Choroid plexus epithelial cell (primary cell): ENCODE measurements at regions not wholly inside any gene's neighbourhood (a gene's known extent, or its start where the extent isn't known, plus 50 kb on each side); places are given as distances from the start of the nearest gene placed in this dataset.

Experiments
- DNase-seq: peaks from one replicate; pipeline ENCODE4 v3.0.0-alpha.2; 2010; ENCODE audit warnings: low read depth
- H3K4me3 ChIP-seq: 2 replicates; pipeline ENCODE4 v1.5.1; 2011; ENCODE audit warnings: low read depth, mild to moderate bottlenecking, control low read depth, low read length, moderate library complexity
- TF ChIP-seq, protein P1 (sequence below): conservative IDR thresholded peaks from 2 replicates; pipeline ENCODE4 v1.5.1; 2011; ENCODE audit warnings: low read depth, mild to moderate bottlenecking, control low read depth, inconsistent platforms, low read length, moderate library complexity

GRCh38 chr5:82789095-82789494, 288.1 kb downstream of the TMEM167A start:
- H3K4me3 ChIP-seq, result no peak overlapping the region
- TF ChIP-seq, protein P1, sequence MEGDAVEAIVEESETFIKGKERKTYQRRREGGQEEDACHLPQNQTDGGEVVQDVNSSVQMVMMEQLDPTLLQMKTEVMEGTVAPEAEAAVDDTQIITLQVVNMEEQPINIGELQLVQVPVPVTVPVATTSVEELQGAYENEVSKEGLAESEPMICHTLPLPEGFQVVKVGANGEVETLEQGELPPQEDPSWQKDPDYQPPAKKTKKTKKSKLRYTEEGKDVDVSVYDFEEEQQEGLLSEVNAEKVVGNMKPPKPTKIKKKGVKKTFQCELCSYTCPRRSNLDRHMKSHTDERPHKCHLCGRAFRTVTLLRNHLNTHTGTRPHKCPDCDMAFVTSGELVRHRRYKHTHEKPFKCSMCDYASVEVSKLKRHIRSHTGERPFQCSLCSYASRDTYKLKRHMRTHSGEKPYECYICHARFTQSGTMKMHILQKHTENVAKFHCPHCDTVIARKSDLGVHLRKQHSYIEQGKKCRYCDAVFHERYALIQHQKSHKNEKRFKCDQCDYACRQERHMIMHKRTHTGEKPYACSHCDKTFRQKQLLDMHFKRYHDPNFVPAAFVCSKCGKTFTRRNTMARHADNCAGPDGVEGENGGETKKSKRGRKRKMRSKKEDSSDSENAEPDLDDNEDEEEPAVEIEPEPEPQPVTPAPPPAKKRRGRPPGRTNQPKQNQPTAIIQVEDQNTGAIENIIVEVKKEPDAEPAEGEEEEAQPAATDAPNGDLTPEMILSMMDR, result no peak
- no peak for DNase-seq

- TF ChIP-seq, protein P1, result no peak
- DNase-seq, result no peak
- H3K4me3 ChIP-seq, result no peak overlapping the region
These were observed 290.4 kb downstream of the TMEM167A start for GRCh38 chr5:82786748-82787147.

DNA sequence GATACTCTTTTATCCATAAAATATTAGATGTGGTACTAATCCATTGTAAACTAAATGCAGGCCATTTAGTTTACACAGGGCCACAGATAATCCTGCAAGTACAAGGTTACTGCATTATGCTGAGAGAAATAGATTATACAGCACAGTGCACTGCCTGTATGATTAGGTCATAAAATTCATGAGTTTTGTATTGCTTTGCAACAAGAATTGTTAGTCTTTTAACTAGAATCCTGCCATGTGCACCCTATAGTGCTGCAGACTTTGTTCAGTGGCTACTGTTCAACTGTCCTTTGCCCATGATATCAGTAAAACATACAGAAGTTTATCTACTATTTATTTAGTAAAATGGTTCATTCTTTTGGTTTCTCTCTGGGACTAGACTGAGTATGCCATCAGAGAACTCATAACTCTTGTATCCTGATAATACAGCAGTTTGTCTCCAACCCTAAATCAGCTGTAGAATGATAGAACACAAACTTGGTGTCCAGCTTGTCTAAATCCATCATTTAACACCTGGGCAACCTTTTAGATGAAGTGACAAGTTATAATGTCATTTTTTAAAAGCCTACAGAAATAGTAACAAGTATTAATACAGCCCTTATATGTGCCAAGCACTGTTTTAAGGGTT, 291.2 kb downstream of the TMEM167A start:
- no peak overlapping the region for H3K4me3 ChIP-seq
- DNase-seq, result no peak
- TF ChIP-seq, protein P1, result no peak

DNA sequence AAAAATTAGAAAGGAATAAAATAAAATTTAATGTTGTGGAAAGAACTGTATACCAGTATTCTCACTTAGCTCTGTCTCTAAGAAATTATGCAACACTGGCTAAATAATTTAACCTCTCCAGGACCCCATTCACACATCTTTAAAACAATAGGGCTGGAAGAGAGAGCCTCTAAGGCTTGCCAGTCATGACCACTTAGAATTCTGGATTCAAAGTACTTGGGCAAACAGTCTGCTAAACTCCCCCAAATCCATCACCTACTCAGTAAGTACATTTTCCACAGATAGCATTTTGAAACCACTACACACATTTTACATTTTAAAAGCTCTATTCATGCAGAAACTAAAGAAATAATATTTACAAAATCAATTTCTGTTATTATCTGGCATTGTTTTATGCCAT, 291.7 kb downstream of the TMEM167A start:
- no peak overlapping the region for H3K4me3 ChIP-seq
- TF ChIP-seq, protein P1, result no peak
- no peak for DNase-seq

DNA sequence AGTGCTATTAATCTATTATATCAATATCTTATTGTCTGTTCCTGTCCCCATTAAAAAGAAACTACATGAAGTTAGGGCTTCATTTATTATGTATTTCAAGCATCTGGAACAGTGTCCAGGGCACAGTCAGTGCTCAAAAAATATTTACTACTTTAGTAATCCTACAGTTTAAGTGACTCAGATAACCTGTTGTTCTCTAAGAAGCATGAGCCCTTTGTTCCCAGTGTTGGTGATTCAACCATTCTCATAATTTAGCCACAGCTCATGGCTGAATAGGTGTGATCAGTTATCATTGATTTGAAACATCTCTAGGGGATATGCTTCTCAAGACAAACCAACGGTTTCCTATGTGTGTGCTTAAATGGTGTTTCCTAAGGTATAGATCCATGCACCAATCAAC, 292.7 kb downstream of the TMEM167A start:
- DNase-seq, result no peak
- no peak overlapping the region for H3K4me3 ChIP-seq
- TF ChIP-seq, protein P1, result no peak

GRCh38 chr5:82777106-82777505, 300.1 kb downstream of the TMEM167A start:
- H3K4me3 ChIP-seq, result no peak overlapping the region
- TF ChIP-seq, protein P1, result no peak
- peak; percentile 36 for DNase-seq

GRCh38 chr5:82772281-82772680, 304.9 kb downstream of the TMEM167A start:
- H3K4me3 ChIP-seq, result no peak overlapping the region
- peak; percentile 57 for DNase-seq
- TF ChIP-seq, protein P1, result no peak
